ENCODE measurements at regions not wholly inside any gene's neighbourhood (a gene's known extent, or its start where the extent isn't known, plus 50 kb on each side); places are given as distances from the start of the nearest gene placed in this dataset.

DNA sequence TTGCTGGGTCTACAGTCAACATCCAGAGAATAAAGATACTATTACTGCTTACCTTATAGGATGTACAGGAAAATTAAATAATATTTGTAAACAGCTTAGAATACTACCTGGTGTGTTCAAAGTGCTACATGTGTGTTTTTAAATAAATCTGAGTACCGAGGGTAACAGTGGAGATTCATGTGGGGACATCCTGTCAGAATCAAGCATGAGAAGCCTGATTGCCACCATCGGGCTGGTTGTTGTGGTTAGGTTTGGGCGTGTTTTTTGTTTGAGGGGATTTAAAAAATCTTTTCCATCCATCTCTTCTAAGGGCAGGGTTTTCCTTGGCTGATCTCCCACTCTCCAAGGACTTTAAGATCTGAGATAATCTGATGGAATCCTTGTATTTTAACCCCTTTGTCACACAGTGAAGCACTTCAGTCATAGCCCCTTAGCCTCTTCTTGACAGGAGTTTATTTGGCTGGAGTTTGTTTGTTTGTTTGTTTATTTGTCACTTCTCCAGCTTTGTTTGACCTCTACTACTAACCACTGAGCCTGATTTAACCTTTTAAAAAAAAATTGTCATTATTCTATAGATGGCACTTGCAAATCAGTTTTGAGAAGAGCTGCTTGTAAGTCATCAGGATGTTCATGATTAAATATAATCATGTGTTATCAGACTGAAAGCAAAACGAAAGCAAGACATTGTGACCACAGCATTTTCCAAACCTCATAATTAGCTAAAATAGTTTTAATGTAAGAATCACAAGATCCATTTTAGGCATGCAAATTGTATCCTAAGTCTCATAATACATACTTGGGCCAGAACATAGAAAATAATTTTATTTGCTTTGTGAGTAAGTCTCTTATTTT lies 72.8 kb upstream of the RARB start:
- Histone ChIP-seq H3K4me3 (ENCODE audit: low read depth, low read length) (no peak overlapping the region), H3K27me3 (ENCODE audit: control insufficient read depth, insufficient read depth, low read length) (no peaks in the 10 kb centered on the region), H3K9me3 (ENCODE audit: control insufficient read depth, insufficient read depth, low read length) (no peaks in the 10 kb centered on the region), H3K27ac (ENCODE audit: low read depth, low read length) (no peak overlapping the region)
- ChIA-PET POLR2A (no interaction called here), CTCF (interaction anchor here (1.0 kb wide), 1 partner anchor 238 kb away, joined by 3 read pairs; no protein-coding TSS in a partner anchor)
- TF ChIP-seq, protein P1, sequence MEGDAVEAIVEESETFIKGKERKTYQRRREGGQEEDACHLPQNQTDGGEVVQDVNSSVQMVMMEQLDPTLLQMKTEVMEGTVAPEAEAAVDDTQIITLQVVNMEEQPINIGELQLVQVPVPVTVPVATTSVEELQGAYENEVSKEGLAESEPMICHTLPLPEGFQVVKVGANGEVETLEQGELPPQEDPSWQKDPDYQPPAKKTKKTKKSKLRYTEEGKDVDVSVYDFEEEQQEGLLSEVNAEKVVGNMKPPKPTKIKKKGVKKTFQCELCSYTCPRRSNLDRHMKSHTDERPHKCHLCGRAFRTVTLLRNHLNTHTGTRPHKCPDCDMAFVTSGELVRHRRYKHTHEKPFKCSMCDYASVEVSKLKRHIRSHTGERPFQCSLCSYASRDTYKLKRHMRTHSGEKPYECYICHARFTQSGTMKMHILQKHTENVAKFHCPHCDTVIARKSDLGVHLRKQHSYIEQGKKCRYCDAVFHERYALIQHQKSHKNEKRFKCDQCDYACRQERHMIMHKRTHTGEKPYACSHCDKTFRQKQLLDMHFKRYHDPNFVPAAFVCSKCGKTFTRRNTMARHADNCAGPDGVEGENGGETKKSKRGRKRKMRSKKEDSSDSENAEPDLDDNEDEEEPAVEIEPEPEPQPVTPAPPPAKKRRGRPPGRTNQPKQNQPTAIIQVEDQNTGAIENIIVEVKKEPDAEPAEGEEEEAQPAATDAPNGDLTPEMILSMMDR (IDR thresholded peaks at IDR 0.05; ENCODE audit: low read depth, low read length): no peak
- no peak for DNase-seq (ENCODE audit: low read depth, low spot score)

DNA sequence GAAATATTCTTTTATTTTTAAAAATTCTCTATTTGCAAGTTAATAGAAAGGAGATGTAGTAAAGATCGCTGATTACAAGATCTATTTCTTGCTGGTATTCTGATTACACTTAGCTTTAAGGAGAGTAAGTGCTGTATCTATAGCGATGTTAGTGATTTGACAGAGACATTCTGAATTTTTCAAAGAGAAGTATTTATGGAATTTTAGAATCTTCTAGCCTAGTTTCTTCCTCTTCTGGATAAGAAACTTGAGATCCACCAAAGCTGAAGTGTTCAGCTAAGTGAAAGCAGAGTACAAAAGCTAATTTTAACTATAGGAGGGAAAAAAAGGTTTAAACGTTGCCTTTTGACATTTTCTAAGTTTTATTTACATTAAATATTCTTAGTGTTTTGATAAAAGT lies 72.1 kb upstream of the RARB start:
- ChIA-PET POLR2A (no interaction called here), CTCF (interaction anchor here (1.0 kb wide), 1 partner anchor 237 kb away, joined by 3 read pairs; no protein-coding TSS in a partner anchor)
- H3K4me3 ChIP-seq (ENCODE audit: low read depth, low read length): no peak overlapping the region
- H3K27ac ChIP-seq (ENCODE audit: low read depth, low read length): no peak overlapping the region
- DNase-seq (ENCODE audit: low read depth, low spot score): no peak
- no peaks in the 10 kb centered on the region for H3K27me3 ChIP-seq (ENCODE audit: control insufficient read depth, insufficient read depth, low read length)
- H3K9me3 ChIP-seq (ENCODE audit: control insufficient read depth, insufficient read depth, low read length): no peaks in the 10 kb centered on the region
- TF ChIP-seq, protein P1 (IDR thresholded peaks at IDR 0.05; ENCODE audit: low read depth, low read length): no peak

DNA sequence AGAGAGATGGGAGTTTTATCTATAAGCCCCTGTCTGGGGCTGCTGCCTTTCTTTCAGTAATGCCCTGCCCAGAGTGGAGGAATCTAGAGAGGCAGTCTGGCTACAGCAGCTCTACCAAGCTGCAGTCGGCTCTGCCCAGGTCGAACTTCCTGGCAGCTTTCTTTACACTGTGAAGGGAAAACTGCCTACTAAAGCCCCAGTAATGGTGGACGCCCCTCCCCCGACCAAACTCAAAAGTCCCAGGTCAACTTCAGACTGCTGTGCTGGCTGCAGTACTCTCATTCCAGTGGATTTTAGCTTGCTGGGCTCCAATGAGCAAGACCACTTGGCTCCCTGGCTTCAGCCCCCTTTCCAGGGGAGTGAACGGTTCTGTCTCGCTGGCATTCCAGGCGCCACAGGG lies 65.9 kb upstream of the RARB start:
- DNase-seq (ENCODE audit: low read depth, low spot score): no peak
- TF ChIP-seq, protein P1 (IDR thresholded peaks at IDR 0.05; ENCODE audit: low read depth, low read length): no peak
- Histone ChIP-seq H3K27me3 (ENCODE audit: control insufficient read depth, insufficient read depth, low read length) (no peaks in the 10 kb centered on the region), H3K9me3 (ENCODE audit: control insufficient read depth, insufficient read depth, low read length) (no peaks in the 10 kb centered on the region), H3K27ac (ENCODE audit: low read depth, low read length) (no peak overlapping the region), H3K4me3 (ENCODE audit: low read depth, low read length) (no peak overlapping the region)
- ChIA-PET POLR2A (no interaction called here), CTCF (no interaction called here)

DNA sequence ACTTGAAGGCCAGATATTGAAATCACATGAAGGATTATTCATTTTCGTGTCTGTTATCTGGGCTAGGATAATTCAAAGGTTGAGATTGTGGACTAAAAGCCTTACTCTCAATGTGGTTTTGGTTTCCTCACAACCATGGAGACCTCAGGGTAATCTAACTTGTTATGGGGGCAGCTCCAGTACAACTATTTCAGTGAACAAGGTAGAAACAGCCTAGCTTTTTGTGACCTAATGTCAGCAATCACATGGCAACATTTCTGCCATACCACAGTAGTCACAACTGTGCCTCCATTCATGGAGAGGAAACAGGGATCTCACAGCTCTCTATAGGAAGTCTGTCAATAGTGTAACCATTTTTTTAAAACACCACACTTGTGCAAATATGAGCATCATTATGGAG lies 62.4 kb upstream of the RARB start:
- no peaks in the 10 kb centered on the region for H3K9me3 ChIP-seq (ENCODE audit: control insufficient read depth, insufficient read depth, low read length)
- TF ChIP-seq, protein P1 (IDR thresholded peaks at IDR 0.05; ENCODE audit: low read depth, low read length): no peak
- no peak overlapping the region for H3K4me3 ChIP-seq (ENCODE audit: low read depth, low read length)
- H3K27ac ChIP-seq (ENCODE audit: low read depth, low read length): no peak overlapping the region
- no peak for DNase-seq (ENCODE audit: low read depth, low spot score)
- no peaks in the 10 kb centered on the region for H3K27me3 ChIP-seq (ENCODE audit: control insufficient read depth, insufficient read depth, low read length)
- ChIA-PET POLR2A (no interaction called here), CTCF (no interaction called here)

DNA sequence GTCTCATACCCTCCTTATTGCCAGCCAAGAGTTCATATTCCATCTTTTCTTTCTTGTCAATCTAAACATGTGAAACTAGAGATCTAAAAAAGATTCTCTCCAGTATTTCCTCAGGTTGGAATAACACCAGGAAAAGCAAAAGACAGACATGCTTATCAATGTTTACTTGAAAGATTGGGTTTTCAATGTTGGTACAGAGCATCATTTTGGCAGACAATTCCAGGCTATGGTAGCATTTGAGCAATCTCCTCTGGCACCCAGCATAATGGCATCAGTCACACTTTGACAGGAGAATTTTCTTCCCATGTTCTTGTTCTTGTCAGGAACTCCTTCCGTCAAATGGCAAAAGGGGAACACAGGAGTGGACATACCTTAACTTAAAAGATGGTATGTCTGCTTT lies 61.0 kb upstream of the RARB start:
- CTCF ChIA-PET: no interaction called here
- H3K27ac ChIP-seq (ENCODE audit: low read depth, low read length): no peak overlapping the region
- no peak for DNase-seq (ENCODE audit: low read depth, low spot score)
- TF ChIP-seq, protein P1 (IDR thresholded peaks at IDR 0.05; ENCODE audit: low read depth, low read length): no peak
- no peak overlapping the region for H3K4me3 ChIP-seq (ENCODE audit: low read depth, low read length)
- H3K9me3 ChIP-seq (ENCODE audit: control insufficient read depth, insufficient read depth, low read length): no peaks in the 10 kb centered on the region
- POLR2A ChIA-PET: no interaction called here
- no peaks in the 10 kb centered on the region for H3K27me3 ChIP-seq (ENCODE audit: control insufficient read depth, insufficient read depth, low read length)
